ENCODE measurements at regions not wholly inside any gene's neighbourhood (a gene's known extent, or its start where the extent isn't known, plus 50 kb on each side); places are given as distances from the start of the nearest gene placed in this dataset.

- H3K4me1 Mint-ChIP-seq (ENCODE audit: low read depth), result no peaks in the 10 kb centered on the region
- no peaks in the 10 kb centered on the region for H3K9me3 Mint-ChIP-seq (ENCODE audit: low read depth)
- H3K27me3 Mint-ChIP-seq (ENCODE audit: low read depth), result peaks cover 3% of the 10 kb centered on the region
- H3K27ac Mint-ChIP-seq (ENCODE audit: unreplicated experiment), result no peak overlapping the region
- no peak for TF ChIP-seq CTCF (IDR thresholded peaks at IDR 0.05)
- no peak for DNase-seq (ENCODE audit: low spot score)
- H3K36me3 Mint-ChIP-seq (ENCODE audit: low read depth), result no peaks in the 10 kb centered on the region
- H3K4me3 Mint-ChIP-seq (ENCODE audit: unreplicated experiment), result no peak overlapping the region
These were observed 348.8 kb upstream of the DAB1 start for GRCh38 chr1:57772580-57773195.

- DNase-seq (ENCODE audit: low spot score), result no peak
- Mint-ChIP-seq H3K27me3 (ENCODE audit: low read depth) (peaks cover 3% of the 10 kb centered on the region), H3K27ac (ENCODE audit: unreplicated experiment) (no peak overlapping the region), H3K4me3 (ENCODE audit: unreplicated experiment) (no peak overlapping the region), H3K36me3 (ENCODE audit: low read depth) (no peaks in the 10 kb centered on the region), H3K4me1 (ENCODE audit: low read depth) (no peaks in the 10 kb centered on the region), H3K9me3 (ENCODE audit: low read depth) (no peaks in the 10 kb centered on the region)
- peak; percentile 62 for TF ChIP-seq CTCF (IDR thresholded peaks at IDR 0.05)
These were observed 346.9 kb upstream of the DAB1 start for GRCh38 chr1:57770772-57771171.

DNA sequence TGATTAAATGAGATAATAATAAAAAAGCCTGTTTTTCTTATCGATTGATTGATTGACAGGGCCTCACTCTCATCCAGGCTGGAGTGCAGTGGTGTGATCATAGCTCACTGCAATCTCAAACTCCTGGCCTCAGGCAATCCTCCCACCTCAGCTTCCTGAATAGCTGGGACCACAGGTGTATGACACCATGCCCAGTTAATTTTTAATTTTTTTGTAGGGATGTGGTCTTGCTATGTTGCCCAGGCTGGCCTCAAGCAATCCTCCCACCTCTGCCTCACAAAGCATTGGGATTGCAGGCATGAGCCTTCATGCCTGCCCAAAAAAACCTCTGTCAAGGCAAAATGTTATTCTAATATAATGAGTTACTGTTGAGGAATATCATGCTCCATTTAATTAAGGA is 346.4 kb upstream of the DAB1 start:
- no peaks in the 10 kb centered on the region for H3K36me3 Mint-ChIP-seq (ENCODE audit: low read depth)
- H3K4me1 Mint-ChIP-seq (ENCODE audit: low read depth), result no peaks in the 10 kb centered on the region
- H3K4me3 Mint-ChIP-seq (ENCODE audit: unreplicated experiment), result no peak overlapping the region
- no peak for DNase-seq (ENCODE audit: low spot score)
- no peak for TF ChIP-seq CTCF (IDR thresholded peaks at IDR 0.05)
- peaks cover 3% of the 10 kb centered on the region for H3K27me3 Mint-ChIP-seq (ENCODE audit: low read depth)
- no peak overlapping the region for H3K27ac Mint-ChIP-seq (ENCODE audit: unreplicated experiment)
- no peaks in the 10 kb centered on the region for H3K9me3 Mint-ChIP-seq (ENCODE audit: low read depth)

DNA sequence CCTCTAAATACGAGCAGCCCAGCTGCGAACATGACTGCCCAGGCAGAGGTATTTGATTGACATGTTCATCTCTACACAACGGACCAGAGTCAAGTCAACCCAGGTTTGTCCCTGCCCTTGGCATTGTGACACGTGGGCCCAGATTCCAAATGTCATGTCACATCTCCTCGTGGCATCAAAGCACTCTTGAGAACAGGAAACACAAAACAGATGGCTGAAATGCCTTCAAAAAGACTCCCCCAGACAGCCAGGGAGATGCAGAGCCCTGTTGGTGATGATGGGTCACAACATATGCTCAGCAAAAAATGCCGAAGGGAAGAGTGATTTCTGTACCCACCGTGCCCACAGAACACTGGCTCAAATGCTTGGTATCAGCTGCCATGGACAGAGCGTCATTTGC is 337.8 kb upstream of the DAB1 start:
- Mint-ChIP-seq H3K27me3 (ENCODE audit: low read depth) (peaks cover 11% of the 10 kb centered on the region), H3K27ac (ENCODE audit: unreplicated experiment) (no peak overlapping the region), H3K4me1 (ENCODE audit: low read depth) (no peaks in the 10 kb centered on the region), H3K36me3 (ENCODE audit: low read depth) (no peaks in the 10 kb centered on the region), H3K4me3 (ENCODE audit: unreplicated experiment) (no peak overlapping the region), H3K9me3 (ENCODE audit: low read depth) (no peaks in the 10 kb centered on the region)
- DNase-seq (ENCODE audit: low spot score), result no peak
- TF ChIP-seq CTCF (IDR thresholded peaks at IDR 0.05), result no peak

DNA sequence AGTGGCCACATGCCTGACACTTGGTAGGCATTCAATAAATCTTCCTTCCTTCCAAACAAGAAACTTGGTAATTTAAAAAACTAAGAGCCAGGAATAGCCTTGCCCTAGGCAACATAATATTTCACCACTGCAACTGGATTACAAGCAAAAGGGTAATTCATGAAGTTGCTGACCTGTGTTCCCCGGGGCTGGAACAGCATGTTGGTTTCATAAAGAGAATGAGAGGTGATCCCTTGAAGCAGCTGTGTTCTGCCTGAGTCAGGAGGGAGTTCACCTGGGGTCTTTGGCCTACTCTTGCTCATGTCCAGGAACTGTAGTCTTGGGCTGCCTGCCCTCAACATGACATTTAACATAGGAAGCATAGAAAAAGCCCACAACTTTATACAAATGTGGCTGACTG is 329.0 kb upstream of the DAB1 start:
- Mint-ChIP-seq H3K4me1 (ENCODE audit: low read depth) (no peaks in the 10 kb centered on the region), H3K9me3 (ENCODE audit: low read depth) (no peaks in the 10 kb centered on the region), H3K27me3 (ENCODE audit: low read depth) (peaks cover 11% of the 10 kb centered on the region), H3K27ac (ENCODE audit: unreplicated experiment) (no peak overlapping the region), H3K4me3 (ENCODE audit: unreplicated experiment) (no peak overlapping the region), H3K36me3 (ENCODE audit: low read depth) (no peaks in the 10 kb centered on the region)
- no peak for TF ChIP-seq CTCF (IDR thresholded peaks at IDR 0.05)
- DNase-seq (ENCODE audit: low spot score), result no peak

All from chondrocyte (in vitro differentiated cells).